ENCODE measurements at regions not wholly inside any gene's neighbourhood (a gene's known extent, or its start where the extent isn't known, plus 50 kb on each side); places are given as distances from the start of the nearest gene placed in this dataset.
"Not testable (repeated sequence)": the region's sequence is repeated elsewhere in the genome, so short reads cannot be mapped to it uniquely, and the experiment has no call there.

DNA sequence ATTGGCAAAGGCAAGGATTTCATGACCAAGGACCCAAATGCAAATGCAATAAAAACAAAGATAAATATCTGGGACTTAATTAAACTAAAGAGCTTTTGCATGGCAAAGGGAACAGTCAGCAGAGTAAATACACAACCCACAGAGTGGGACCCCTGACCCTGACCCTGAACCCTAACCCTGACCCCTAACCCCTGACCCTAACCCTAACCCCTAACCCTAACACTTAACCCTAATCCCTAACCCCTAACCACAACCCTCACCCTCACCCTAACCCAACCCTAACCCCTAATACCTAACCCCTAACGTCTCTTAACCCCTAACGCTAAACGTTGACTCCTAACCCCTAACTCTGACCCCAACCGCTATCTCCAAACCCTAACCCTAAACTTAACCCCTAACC, 673.1 kb upstream of the DEFB115 start:
- not testable (repeated sequence) for DNase-seq (ENCODE audit: extremely low read depth in 1 of 2, low read depth in 1 of 2)

DNA sequence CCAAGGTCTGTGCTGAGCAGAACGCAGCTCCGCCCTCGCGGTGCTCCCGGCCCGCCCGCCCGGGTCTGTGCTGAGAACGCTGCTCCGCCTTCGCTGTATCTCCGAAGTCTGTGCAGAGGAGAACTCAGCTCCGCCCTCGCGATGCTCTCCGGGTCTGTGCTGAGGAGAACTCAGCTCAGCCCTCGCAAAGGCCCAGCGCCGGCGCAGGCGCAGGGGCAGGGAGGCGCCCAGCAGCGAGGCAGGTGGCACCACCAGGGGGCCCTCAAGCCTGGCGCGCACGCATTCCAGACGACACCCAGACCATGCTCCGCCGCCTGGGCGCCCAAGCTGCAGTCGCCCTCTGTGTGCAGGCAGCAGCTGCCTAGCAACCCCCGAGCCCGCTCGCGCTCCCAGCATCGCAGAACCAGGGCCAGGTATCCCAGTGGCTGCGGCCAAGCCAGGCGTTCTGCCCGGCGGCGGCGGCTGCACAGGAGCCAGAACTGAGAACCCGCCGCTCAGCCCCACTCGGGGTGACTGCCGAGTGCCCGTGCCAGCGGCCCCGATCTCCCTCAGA, 672.1 kb upstream of the DEFB115 start:
- DNase-seq (ENCODE audit: extremely low read depth in 1 of 2, low read depth in 1 of 2) = peak in 1 of 2 donors; percentile 29

DNA sequence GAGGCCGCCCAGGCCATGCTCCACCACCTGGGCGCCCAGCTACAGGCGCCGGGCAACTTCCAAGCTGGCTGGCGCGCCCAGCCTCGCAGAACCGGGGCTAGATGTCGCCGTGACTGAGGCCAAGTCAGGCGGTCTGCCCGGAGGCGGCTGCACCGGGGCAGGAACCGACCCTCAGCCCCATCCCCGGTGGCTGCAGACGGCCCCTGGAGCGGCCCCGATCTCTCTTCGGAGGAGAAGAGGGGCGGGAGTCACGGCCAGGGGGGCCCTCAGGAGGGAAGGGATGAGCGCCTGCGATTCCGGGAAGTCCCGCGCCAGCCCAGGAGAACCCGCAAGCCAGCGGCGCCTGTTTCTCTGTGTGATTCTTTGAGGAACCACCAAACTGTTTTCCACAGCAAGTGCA, 671.3 kb upstream of the DEFB115 start:
- not testable (repeated sequence) for DNase-seq (ENCODE audit: extremely low read depth in 1 of 2, low read depth in 1 of 2)

DNA sequence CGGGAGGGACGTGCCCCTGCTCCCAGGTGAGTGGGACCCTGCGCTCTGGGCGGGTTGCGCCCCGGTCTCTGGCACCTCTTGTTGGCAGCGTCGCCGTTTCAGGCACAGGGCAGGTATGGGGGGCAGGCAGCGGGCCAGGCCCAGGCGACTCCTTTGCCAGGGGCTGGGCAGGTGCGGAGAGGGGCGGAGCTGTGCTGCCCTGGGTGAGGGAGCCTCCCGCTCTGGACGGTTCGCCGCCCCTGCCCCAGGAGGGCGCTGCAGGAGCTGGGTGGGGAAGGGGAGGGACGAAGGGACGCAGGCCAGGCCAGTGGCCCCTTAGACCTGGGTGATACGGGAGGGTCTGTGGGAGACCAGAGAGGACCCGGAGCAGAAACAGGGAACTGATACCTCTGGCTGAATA, 663.9 kb upstream of the DEFB115 start:
- DNase-seq (ENCODE audit: extremely low read depth in 1 of 2, low read depth in 1 of 2) = no peak

DNA sequence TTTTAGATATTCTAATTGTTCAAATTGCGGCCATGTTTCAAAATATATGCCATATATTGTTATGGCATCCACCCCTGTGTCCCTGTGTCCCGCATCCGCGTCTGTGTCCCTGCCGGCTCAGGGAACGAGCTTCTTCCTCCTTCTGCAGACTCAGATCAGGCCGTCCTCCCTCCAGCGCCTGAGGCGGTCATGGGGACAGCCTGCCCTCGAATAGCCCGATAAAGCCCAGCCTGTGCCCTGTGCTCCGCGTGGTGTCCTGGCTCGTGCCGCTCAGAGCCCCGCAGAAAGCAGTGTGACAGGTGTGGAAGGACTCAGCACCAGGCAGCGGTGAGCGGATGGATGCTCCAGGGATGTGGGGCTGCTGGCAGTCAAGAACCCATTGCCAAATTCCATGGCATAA, 663.4 kb upstream of the DEFB115 start:
- DNase-seq (ENCODE audit: extremely low read depth in 1 of 2, low read depth in 1 of 2) = no peak

DNA sequence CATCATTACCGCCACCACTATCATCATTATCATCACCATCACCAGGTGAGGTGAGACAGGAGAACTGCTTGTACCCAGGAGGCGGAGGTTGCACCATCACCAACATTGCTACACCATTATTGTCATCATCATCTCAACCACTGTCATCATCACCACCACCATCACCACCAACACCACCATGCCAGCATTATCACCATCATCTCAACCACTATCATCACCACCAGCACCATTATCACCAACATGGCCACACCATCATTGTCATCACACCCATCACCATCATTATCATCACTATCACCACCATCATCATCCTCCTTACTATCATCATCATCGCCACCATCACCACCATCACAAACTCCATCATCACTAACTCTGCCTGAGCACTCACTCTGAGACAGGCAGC, 661.8 kb upstream of the DEFB115 start:
- DNase-seq (ENCODE audit: extremely low read depth in 1 of 2, low read depth in 1 of 2) = no peak

DNA sequence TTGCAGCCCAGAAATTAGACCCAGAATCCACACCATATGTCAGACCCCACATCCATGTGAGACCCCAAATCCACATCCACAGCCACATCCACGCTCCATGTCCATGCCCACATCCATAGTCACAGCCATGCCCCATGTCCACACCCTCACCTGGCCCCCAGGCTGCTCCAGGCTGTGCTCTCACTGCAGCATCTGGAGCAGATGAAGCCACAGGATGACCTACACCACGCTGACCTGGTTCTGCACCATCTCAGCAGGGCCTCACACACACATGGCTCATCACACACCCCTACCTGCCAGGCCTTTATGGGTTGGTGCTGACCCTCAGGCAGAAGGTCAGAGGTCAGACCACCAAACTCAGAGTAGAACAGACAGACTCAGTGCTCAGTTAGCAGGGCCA, 660.0 kb upstream of the DEFB115 start:
- not testable (repeated sequence) for DNase-seq (ENCODE audit: extremely low read depth in 1 of 2, low read depth in 1 of 2)

DNA sequence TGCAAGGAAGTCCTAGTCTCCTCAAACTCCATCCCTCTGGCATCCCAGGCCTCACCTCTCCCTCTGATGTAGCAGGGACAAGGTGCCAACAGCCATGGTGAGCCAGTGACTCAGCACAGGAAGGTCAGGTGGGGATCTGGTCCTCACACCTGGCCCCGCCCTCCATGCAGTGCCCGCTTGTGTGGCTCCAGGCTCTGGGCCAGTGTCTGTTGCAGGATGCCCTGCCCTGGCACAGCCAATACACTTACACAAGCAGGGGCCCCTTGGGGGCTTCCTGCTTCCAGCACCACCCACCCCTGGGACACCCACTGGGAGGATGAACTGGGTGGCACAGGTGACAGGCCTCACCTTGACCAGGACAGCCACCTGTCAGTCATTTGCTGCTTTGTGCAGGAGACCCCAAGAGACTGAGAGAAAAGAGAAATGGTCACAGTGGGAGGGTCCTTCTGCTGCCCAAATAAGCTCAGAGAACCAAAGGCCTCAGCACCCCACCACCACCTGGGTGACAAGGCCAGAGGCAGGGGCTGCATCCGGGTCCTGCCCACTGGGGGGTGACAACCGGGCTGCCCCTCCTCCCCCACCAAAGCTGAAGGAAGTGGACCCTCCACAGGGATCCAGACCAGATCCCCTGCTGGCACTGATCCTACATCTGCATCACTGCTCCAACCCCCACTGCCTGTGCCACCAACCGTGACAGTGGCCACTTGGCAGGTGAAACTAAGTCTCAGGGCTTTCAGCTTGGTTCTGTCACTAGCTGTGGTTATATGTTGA, 658.8 kb upstream of the DEFB115 start:
- no peak for DNase-seq (ENCODE audit: extremely low read depth in 1 of 2, low read depth in 1 of 2)

DNA sequence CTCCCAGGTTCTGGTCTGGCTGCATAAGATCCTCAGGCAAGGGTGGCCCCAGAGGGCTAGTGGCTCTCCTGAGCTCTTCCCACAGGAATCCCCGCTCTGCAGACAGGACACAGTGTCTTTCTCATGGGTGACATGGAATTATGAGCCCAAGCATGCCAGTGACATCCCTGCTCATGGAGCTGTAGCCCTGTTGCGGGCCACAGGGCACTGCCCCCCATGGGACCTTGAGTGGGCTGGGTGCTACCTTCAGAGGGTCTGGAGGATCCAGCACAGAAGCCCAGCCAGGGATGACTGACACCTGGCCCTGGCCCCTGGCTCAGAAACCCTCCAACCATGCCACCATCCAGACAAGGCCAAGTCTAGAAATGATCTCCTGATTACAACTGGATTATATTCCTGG, 657.5 kb upstream of the DEFB115 start:
- no peak for DNase-seq (ENCODE audit: extremely low read depth in 1 of 2, low read depth in 1 of 2)

DNA sequence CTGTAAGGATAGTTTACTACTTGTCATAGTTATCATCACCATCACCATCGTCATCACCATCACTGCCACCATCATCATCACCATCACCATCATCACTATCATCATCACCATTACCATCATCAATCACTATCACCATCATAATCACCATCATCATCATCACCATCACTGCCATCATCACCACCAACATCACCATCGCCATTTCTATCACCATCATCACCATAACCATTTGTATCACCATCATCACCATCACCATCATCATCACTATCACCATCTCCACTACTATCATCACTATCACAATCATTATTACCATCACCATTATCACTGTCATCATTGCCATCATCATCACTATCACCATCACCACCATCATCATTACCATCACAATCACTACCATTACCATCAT, 655.5 kb upstream of the DEFB115 start:
- DNase-seq (ENCODE audit: extremely low read depth in 1 of 2, low read depth in 1 of 2) = no peak

DNA sequence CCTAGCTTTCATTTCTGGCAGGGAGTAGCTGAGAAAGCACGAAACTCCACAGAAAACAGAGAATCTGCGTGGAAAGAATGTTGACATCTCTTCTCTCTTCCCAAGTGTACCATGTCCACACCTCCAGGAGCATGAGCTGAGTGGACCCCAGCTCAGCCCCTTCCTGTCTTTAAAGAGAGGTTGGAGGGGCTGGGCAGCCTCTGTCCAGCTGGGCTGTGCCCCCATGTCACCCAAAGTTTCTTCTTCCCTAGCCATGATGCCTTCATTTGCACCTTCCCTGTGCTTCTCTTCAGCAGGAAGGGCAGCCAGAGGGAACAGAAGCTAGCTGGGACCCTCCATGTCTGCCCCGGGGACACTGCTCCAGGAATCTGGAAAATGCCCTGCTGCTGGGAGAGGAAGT, 655.0 kb upstream of the DEFB115 start:
- no peak for DNase-seq (ENCODE audit: extremely low read depth in 1 of 2, low read depth in 1 of 2)

DNA sequence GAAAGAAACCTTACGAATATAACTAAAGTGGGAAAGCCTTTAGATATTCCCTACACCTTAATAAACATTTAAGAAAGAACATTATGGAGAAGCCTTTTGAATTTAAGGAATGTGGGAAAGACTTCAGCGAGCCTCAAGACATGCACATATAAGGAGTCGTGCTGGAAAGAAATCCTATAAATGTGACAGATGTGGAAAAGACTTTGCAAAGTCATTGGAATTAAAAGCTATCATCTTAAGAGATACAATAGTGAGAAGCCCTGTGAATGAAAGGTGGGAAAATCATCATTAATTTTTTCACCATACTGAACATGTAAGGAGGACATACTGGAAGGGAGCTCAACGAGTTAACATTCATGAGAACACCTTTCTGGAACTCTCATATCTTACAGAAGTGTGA, 650.5 kb upstream of the DEFB115 start:
- no peak for DNase-seq (ENCODE audit: extremely low read depth in 1 of 2, low read depth in 1 of 2)

DNA sequence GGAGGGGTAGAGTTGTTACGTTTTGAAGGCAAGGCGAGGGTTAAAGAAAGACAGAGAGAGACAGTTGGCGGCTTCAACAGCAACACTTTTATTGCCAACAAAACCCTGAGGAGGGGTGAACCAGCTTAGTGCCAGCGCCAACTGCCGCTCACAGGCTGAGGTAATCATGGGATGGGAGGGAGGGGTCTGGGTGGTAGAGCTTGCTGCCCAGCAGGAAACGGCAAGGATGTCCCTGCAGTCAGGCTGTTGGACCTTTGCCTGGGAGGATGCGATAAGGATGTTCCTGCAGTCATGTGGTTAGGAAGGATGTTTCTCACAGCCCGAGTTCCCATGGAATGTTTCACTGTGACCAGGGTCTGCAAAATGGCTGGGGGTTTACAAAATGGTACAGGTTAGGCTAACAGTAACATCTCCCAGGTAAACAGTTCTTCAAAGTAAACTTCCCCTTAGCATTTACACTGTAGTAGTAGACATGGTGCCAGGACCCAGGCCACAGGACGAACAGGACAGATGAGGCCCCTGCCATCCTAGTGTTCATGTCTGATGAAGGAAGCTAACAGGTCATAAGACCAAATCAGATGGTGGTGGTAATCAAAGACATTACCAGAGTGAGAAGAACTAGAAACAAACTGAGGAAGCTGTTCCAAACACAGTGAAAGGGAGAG, 647.3 kb upstream of the DEFB115 start:
- DNase-seq (ENCODE audit: extremely low read depth in 1 of 2, low read depth in 1 of 2) = no peak

DNA sequence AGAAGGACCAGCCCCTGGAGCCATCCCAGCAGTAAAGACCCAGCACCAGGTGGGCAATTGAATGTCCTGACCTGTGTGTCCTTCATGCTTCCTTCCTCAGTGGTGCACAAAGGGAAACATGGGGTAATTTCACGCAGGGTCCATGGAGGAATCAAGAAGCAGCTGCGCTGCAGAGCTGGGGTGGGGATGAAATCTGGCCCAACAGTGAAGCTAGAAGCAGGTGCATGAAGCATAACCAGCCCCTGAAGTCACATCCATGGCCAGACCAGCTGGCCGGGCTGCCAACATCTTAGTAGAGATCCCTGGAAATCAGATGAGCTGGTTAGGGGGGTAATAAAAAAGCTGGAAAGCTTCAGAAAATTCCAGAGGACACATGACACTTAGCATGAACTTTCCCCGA, 646.7 kb upstream of the DEFB115 start:
- DNase-seq (ENCODE audit: extremely low read depth in 1 of 2, low read depth in 1 of 2) = no peak

DNA sequence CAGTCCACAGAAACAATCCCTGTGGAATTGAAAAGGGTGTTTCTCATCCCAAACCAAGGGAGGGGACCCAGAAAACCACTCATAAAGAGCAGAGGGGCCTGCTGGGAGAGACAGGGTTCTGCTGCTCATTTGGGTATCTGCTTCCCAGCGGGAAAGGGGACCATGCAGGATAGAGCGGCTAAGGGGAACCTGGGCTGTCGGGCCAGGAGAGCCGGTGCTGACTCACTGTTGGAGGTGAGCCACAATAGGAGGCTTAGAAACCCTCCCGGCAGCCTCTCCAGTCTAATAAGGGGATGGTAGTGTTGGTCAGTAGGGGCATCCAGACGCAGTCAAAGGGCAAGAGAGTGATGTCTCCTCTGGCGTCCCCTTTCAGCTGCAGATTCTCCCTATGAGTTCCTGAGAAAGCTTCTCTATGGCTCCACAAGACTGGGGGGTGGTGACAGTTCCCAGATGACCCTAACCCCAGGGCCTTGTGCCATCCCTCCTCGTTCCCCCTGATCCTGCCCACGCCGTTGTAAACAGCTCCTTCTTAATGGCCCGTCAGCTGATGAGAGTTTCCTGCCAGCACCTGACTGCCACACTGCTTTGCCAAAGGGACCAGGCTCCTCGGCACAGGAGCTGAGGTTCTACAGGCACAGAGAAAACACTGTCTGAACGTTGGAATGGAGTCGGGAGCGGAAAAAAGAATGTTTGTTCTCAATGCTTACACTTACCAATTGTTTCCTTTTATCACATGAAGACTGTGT, 646.1 kb upstream of the DEFB115 start:
- no peak for DNase-seq (ENCODE audit: extremely low read depth in 1 of 2, low read depth in 1 of 2)

DNA sequence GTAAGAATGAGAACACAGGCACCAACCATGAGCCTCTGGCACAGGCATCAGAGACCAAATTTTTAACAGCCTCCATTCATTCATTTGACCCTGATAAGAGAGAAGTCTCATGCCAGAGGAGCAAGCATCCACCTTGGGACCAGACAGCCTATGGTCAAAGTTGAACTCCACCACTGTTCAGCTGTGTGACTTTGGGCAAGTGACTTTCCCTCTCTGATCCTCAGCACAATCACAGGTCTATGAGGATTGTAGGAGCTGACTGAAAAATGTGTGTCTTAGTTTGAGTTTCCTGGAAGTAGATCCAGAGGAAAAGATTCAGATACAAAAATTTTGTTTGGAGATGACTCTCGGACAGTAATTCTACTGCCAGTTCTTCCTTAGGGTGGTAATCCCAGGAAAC, 645.1 kb upstream of the DEFB115 start:
- DNase-seq (ENCODE audit: extremely low read depth in 1 of 2, low read depth in 1 of 2) = no peak

DNA sequence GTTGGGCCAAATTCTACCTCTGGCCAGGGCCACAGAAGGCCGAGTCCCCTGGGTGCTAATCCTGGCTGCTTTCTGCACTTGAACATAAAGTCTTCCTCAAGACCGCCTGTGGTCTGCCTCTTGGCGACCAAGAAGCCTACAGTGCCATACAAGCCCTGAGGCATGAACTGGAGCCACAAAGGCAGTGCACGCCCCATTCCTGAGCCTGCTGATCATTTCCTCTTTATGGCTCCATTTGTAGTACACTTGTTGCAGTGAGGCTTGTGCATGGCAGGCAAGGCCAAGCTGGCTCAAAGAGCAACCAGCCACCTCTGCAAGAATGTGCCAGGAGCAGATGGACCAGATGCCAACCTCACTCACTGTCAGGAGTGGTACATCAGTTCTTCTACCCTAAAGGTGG, 636.1 kb upstream of the DEFB115 start:
- DNase-seq (ENCODE audit: extremely low read depth in 1 of 2, low read depth in 1 of 2) = not testable (repeated sequence)

DNA sequence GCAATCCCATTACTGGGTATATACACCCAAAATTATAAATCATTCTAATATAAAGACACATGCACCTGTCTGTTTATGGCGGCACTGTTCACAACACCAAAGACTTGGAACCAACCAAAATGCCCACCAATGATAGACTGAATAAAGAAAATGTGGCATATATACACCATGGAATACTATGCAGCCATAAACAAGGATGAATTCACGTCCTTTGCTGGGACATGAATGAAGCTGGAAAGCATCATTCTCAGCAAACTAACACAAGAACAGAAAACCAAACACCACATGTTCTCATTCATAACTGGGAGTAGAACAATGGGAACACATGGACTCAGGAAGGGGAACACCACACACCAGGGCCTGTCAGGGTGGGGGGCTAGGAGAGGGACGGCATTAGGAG, 633.2 kb upstream of the DEFB115 start:
- not testable (repeated sequence) for DNase-seq (ENCODE audit: extremely low read depth in 1 of 2, low read depth in 1 of 2)

DNA sequence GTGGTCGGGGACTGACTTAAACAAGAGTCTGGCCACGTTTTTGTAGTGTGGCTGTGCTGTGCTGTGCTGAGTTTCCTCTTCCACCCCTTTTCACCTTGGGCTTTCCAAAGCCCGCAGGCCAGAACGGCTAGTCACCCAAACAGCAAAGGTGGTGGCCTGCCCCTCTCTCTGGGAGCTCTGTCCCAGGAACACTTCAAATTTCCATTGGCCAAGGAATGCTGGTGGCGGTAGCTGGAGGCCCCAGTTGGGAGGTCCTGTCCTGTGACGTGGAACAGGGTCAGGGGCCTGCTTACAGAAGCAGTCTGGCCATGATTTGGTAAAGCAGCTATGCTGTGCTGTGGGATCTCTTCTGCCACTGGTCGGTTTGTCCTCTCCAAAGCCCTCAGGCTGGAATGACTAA, 628.1 kb upstream of the DEFB115 start:
- not testable (repeated sequence) for DNase-seq (ENCODE audit: extremely low read depth in 1 of 2, low read depth in 1 of 2)

DNA sequence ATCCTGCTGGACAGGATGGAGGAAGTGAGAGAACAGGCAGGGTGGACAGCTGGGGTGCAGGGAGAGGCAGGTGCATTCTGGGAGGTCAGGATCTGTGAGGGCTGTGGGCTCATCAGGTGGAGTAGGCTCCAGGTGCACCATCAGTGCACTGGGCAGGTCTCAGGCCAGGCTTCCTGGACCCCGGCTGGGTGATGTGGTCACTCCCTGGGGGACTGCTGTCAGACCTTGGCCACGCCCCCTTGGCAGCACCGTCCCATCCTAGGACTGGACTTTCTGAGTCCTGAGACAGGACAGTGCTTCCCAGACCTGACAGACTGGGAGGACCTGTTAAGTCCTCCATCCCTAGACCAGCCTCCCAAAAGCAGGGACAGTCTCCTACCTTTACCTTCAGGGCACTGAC, 626.7 kb upstream of the DEFB115 start:
- DNase-seq (ENCODE audit: extremely low read depth in 1 of 2, low read depth in 1 of 2) = no peak

DNA sequence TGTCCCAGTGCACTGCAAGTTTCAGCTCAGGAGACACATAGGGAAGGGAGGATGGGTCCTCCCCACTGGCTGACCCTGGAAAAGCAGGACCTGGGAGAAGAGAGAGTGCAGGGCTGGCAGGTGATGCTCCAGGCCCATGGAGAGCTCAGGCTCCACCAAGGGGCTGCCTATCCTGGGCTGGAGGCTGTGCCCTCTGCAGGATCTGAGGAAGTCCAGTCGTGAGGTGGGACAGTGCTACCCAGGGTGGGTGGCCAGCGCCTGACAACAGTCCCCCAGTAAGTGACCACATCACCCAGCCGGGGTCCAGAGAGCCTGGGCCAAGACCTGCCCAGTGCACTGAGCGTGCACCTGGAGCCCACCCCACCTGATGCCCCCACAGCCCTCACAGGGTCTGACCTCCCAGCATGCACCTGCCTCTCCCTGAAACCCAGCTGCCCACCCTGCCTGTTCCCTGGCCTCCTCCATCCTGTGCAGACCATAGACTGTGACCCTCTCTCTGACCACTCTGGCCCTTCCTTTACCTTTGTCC, 626.1 kb upstream of the DEFB115 start:
- DNase-seq (ENCODE audit: extremely low read depth in 1 of 2, low read depth in 1 of 2) = not testable (repeated sequence)

Data from stimulated activated CD8-positive, alpha-beta memory T cell treated with anti-CD3 and anti-CD28 coated beads, Interleukin-7, amount 100 ng/mL, for 48 hours (primary cell).